ENCODE measurements at regions not wholly inside any gene's neighbourhood (a gene's known extent, or its start where the extent isn't known, plus 50 kb on each side); places are given as distances from the start of the nearest gene placed in this dataset.
A peak's percentile ranks its signal among the peaks of the same experiment; 100 is the strongest.

DNA sequence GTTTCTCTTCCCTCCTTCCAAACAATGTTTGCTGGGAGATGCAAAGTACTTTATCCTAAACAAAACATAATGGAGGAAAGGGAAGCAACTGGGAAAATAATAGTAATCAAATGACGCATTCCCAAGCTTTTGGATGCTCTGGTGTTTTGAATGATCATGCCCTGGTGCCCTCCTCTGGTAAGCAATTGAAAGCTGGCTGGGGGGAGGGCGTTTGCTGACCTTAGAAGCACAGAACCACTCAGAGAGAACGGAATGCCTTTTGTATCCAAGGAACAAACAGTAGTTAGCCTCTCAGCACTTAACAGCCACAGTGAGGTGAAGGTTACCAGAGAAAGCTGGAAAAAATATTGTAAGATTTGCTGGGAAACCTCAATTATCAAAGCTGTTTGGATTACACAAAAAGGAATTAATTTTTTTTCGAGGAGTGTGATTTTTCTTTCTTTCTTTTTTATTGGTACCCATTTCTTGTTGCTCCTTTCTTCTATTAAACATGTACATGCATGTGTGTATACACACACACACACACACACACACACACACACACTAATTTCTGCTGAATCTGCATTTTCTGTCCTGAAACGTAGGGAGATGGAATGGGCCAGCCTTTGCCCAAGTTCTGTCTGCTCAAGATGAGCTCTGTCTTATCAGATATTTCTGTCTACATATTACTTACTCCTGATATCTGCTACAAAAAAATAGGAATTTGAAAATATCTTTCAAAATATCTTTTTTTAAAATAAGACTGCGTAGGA, 155.8 kb upstream of the IGFBP7 start:
- no peak for DNase-seq (ENCODE audit: low spot score)

DNA sequence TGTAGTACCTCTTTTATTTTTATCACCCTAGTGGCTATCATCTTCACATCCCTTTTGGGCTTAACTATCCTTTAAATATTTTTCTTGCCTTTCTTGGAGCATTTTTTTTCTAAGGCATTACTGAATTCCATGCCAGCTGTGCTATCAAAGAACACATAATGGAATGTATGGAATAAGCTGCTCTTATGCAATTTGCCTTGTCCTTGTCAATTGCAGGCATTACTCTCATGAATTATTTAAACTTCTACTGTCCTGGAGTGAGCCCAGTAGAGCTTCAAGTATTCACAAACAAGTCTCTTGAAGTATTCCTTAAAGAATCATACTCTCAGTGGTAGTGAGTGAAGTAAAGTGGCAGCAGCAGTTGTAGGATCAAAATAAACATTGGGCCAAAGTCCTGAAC, 144.6 kb upstream of the IGFBP7 start:
- no peak for DNase-seq (ENCODE audit: low spot score)

DNA sequence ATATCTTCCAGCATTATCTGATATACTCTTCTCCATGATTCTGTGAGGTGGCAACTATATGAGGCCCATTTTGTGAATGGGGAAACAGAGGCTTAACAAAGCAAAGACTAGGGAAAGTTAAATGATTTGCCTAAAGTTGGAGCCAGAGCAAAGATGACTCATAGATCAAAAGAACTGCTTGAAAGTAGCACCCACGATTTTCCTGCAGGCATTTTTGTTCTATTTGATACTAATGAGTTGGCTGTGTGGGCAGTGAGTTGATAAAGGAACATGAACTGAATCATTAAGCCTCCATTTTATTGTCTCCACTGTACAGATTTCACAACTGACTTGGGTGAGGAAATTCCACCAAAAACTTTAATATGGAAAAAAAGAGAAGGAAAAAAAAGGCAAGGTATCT, 138.9 kb upstream of the IGFBP7 start:
- no peak for DNase-seq (ENCODE audit: low spot score)

DNA sequence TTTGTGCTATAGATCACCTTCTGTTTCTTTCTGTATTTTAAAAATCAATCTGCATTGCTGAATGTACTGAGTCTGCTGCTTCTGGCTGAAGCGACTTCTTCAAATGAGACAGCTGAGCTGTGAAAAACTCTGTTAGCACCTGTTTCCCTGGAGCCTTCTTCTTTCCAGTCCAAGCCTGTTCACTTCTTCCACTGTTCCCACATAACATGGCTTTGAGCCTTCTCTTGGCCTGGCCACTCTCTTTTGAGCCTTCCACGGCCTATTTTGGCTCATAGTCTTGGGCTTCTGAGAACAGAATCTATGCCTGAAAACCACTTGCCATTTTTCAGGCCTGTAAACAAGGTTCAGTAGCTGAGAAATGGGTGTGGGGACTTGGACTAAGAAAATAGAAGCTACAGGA, 132.9 kb upstream of the IGFBP7 start:
- no peak for DNase-seq (ENCODE audit: low spot score)

DNA sequence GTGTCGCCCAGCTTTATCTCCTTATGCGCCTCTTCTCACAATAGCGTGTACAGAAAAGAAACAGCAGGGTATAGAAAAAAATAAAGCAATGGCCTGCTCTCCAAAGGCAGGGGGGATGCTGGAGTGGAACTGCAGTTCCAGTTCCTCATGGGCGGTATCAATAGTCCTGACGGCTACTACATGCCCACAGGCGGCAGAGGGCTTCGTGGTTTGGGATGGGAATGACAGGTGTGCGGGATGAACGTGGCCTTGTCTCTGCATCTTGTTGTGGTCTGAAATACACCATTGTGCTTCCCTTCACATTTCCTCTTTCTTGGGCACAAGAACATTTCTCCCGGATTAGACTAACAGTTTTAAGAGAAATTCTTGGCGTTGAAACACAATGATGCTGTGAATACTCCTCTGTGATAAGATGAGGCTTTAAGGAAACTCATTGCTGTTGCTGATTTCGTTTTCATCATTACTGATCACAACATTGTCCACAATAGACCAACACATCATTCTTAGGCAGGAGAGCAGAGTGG, 124.1 kb upstream of the IGFBP7 start:
- no peak for DNase-seq (ENCODE audit: low spot score)

DNA sequence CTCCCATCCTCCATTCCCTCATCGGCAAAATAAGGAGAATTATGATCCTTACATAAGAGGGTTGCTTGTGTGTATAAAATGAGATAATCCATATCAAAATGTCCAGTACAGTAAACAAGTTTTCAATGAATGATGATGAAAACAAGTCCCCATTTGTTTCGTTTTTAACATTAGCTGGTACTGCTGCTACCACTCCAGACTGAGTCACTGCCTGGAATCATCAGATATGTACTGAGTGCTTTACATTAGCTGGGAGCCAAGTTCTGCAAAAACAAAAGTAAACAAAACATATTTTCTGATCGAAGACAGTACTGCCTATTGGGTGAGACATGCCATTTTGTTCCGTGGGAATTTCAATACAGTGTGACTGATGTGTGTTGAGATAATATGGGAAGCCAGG, 123.2 kb upstream of the IGFBP7 start:
- no peak for DNase-seq (ENCODE audit: low spot score)

DNA sequence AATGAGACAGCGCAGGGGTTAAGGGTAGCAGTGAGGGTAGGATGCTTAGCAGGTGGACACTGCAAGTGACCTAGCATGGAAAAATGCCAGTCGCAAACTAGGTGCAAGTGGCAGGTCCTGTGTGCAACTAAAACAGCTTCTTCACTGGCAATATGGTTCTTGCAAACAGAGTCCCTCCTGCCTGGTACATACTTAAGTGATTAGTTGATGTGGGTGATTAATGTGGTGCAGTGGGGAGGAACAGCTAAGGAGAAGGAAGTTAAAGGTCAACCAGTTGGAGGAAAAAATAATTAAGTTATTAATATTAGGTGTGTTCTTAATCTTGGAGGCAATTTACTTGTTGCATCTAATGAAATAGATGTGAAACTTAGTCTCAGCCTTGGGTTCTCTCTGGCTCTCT, 121.6 kb upstream of the IGFBP7 start:
- DNase-seq (ENCODE audit: low spot score), result no peak

DNA sequence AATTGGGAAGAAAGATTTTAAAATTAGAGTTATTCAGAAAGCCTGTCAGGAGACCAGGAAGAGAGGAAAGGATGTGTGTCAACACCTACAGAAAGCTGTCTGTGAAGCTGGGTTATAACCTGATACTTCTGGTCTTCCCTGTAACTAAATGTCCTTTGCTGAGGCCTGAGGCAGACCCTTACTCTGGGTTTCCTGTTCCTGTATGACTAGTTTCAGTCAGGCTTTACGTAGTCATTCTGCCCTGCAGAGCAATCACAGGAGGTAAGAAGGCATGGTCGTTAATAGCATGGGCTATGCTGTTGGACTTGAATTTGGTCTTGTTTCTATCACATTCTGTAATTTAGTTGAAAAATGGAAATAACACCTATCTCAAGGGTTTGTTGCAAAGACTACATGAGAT, 110.5 kb upstream of the IGFBP7 start:
- no peak for DNase-seq (ENCODE audit: low spot score)

DNA sequence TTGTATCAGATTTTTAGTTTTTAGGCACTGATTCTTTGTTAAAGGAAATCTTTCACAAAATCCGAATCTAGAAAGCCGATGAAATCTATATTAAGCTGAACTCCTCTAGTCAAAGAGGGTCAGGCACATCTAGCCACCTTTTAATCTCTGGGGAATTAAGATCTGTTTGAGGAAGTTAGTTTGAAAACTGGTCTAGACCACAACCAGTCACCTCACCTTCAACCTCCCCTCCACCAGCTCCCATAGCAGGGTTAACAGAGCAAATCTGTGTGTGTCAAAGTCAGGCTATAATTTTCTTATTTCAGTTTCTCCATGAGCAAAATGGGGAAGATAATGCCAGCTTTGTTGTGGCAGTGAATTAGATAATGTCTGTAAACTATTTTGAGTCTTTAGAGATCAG, 110.0 kb upstream of the IGFBP7 start:
- DNase-seq (ENCODE audit: low spot score), result no peak

DNA sequence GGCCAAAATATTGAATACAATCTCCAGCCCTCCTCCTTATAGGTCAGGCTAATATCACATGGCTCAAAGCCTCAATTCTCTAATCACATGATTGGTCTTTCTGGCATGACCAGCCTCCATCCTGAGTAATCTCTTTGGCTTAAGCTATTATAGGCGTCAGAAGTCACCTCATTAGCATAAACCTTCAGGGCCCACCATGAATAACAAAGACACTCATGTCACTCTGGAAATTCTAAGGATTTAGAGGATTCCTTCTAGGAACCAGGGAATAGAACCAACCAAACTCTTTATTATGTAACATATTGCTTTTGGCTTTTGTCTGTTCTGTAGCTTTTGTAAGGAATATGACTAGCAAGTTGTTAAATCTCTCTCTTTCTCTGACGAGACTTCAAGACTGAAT, 109.2 kb upstream of the IGFBP7 start:
- no peak for DNase-seq (ENCODE audit: low spot score)

DNA sequence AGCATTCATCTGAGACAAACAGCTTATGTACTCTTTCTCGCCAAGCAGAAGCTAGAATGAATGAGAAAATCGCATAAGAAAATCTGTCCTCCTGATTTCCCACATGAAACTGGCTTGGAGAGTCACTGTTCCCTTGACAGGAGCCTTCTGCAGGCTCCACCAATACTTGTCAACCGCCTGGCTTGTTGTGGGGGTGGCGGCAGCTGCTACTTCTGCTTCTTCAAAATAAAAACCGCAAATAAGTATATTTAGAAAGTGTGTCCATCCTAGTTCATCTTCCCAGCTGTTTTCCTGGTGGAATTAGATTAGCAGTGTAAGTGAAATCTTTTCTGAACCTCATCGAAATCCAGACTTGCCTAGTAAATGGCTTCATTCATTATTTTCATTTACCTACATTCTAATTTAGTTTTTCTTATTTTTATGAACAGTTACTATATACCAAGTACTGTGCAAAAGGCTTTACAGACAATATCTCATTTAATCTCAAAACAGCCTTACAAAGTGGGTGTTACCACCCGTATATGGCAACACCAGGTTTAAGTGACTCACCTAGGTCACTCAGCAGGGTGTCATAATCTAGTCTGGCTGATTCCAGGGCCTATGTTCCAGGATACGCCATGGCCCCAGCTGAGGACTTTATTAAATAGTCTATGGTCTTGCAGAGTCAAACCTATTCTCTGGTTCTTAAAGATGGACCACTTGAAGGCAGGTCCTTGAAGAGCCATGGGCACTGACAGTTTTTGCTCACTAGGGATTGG, 104.6 kb upstream of the IGFBP7 start:
- no peak for DNase-seq (ENCODE audit: low spot score)

DNA sequence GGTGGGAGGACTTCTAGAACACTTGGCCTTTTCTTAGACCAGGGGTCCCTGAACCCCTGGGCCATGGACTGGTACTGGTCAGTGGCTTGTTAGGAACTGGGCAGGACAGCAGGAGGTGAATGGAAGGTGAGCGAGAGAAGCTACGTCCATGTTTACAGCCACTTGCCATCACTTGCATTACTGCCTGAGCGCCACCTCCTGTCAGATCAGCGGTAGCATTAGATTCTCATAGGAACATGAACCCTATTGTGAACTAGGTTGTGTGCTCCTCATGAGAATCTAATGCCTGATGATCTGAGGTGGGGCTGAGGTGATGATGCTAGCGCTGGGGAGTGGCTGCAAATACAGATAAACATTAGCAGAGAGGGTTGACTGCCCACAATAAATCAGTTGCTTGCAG, 100.9 kb upstream of the IGFBP7 start:
- no peak for DNase-seq (ENCODE audit: low spot score)

DNA sequence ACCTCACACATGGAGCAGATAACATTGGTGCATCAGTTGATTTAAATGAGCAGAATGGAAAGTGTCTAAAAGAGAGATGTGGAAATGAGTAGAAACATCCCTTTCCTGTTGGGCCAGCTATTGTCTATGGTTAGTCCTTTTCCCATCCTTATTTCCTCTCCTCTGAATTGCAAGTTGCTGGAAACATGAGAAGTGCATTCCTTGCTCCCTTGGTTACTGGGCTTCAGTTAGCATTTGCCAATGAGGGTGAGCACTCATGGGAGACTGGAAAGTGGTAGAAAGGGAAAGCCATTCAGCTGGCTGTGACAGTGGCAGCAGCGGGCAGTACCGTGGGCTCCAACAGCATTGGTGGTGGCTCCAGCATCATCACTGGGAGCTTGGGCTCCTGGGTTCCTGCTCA, 96.0 kb upstream of the IGFBP7 start:
- DNase-seq (ENCODE audit: low spot score), result no peak

DNA sequence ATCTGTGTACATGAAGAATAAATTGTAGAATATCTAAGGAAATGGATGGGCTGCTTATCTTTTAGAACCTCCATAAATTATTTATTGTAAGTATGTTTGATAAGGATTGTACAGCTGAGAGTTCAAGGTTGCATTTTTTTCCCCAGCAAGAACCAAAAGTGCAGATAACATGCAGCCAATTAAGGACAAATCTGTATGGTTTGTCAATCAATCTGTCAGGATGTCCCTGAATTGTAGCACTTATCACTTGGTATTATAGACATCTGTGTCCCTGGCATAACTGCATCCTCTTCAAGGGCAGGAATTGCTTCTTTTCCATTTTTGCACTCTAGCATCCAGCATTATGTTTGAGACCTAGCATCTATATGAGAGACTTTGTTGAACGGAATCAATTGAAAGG, 95.4 kb upstream of the IGFBP7 start:
- no peak for DNase-seq (ENCODE audit: low spot score)

DNA sequence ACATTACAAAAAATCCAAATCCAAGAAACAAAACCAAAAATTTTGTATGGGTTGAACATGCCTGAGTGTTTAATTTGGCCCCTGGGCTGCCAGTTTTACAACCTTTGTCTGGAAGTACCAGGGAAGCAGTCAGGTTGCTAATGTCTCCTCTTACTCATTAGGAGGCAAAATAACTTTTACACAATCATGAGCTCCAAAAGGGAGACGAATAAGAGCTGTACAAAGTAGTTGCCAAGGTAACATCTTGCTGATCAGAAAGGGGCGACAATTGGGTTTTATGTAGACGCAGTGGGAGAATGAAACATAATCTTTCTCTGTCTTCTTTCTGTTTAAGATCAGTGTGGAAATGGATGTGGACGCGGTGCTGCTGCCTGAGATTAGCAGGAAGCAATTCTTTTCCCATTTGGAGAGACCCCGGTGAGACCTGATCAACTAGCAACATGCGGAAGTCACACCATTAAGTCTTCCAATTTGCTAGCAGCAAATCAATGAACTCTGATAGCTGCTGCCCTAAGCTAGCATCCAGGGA, 90.7 kb upstream of the IGFBP7 start:
- no peak for DNase-seq (ENCODE audit: low spot score)

DNA sequence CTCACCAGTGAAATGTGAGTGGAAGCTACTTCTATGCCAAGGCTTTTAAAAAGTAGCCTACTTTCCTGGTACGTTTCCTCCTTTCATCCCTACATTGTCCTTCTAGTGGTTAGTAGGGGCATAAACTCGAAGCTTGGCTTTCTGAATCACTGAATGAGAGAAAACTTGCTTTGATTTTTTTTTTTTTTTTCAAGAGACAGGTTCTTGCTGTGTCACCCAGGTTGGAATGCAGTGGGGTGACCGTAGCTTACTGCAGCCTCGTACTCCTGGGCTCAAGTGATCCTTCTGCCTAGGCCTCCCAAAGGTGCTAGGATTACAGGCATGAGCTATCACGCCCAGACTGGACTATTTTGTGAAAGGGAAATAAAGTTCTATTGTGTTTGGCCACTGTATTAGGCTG, 89.1 kb upstream of the IGFBP7 start:
- no peak for DNase-seq (ENCODE audit: low spot score)

DNA sequence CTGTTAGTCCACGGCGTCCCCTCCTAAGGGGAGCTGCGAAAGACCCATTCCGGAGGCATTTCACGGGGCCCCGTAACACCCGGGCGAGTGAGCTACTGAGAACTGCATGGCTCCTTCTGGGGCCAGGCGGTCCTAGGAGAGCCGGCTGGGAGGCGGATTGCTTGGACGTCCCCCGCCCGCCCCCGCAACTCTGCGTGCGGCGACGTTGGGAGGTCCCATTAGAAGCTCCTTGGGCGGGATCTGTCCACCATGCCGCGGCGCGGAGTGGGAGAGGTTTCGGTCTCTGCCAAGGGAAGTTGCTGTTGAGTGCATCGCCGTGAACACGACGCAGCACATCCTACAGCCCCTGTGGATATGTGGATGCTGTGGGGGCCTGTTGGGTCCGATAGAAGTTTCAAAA, 85.4 kb upstream of the IGFBP7 start:
- no peak for DNase-seq (ENCODE audit: low spot score)

DNA sequence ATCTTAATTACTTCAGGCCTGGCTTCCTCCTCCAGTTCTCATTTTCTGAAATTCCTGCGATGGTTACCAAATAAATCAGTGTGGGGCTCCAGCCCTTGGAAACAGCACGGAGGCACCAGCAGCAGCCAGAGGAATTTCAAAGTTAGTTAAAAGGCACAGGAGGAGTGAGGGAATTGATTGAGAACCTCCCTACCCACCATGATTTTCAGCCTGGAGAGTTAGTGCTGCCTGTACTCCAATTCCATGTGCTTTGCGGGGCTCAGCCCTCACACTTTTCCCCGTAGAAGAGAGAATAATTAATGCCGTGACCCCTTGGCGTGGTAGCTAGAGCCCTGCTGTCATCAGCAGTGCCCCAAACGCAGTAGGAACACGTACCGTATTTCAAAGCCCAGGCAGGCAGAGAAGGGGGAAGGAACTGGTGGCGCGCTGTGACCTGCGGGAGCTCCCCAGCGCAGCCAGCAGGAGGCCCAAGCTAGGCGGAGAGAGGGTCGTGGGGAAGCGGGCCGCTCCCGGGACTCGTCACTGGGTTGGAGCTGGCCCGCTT, 84.0 kb upstream of the IGFBP7 start:
- DNase-seq (ENCODE audit: low spot score), result no peak

DNA sequence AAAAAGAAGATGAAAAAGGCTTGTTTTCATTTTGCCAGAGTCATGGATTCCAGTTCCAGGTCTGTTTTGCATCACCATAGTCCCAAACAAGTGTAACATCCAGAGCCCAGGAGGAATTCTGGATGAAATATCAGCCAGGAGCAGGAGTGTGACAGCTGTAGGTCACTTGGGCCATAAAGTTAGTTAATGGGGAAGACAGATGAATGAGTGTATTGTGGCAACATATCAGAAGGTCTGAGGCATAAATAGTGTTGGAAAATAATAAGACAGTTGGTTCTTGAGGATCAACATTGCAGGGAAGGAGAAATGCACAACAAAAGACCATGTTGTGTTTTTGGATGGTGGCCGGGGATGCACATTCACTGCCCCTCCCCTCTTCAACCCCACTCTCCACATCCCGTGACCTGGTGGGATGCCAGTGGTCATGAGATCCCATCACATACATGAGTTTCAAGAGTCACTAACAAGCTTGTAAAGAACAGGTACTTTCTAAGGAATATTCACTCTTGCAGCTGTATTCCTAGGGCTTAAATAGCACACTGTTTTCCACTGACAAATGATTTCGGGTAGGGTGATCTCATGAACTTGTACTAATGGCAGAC, 83.1 kb upstream of the IGFBP7 start:
- no peak for DNase-seq (ENCODE audit: low spot score)

DNA sequence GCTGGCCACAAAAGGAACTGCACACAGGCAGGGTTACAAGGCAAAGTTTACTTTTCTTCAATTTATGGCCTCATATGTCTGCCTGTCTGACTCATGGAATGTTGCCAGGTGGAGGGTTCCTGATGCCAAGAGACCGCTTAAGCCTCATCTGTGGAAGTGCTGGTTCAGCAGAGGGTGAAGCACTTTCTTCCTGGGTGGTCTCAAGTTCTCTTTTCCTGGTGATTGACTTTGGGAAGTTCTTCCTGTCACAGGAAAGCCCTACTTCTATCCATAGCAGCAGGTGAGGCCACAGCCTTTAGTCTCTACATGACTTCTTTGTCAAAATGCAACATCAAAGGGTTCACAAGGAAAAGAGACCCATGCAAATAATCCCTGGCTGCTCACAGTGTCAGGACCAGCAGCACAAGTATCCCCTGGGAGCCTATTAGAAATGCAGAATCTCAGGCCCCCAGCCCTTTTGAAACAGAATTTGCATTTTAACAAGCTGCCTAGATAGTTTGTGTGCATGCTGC, 81.4 kb upstream of the IGFBP7 start:
- DNase-seq (ENCODE audit: low spot score), result no peak

DNA sequence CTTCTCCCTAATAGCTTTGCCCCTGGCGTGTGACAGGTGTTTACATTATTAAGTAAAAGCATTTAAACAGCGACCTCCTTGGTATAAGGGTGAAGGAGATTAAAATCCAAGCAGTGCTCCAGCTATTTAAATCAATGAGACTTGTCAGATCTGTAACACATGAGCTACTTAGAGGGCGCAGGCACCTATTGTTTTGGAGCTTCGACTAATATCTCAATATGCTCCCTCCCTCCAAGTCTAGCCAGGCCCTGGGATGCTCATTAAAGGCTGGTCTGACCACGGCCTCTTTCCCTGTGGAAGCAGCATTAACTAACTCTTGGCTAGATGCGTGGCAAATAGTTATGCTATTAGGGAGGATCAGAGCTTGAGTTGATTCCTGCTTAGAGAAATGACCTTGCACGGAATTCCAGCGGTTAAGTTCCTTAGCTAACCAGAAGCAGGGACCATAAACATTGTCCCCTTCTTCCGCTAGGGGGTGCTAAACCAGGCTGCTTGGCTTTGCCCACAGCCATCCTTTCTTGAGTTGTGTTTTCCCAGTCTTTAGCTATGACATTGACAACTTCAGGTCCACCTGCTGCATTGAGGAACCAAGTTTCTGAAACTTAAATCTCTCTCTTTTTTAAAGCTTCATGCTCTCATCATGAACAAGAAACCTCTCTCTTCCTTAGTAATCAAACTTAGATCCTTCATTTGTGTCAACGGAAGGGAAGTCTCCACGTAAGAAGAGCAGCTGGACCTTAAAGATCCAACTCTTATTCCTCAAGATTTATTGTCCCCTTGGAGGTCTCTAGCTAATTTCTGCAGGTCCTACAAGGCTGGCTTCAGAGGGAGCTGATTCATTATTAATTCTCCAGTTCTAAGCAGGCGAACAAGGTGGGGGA, 80.7 kb upstream of the IGFBP7 start:
- peak; percentile 6 for DNase-seq (ENCODE audit: low spot score)
